Fibroblast of peridontal ligament (primary cell): ENCODE measurements at regions not wholly inside any gene's neighbourhood (a gene's known extent, or its start where the extent isn't known, plus 50 kb on each side); places are given as distances from the start of the nearest gene placed in this dataset.

Experiments used
- DNase-seq: peaks from one replicate; pipeline ENCODE4 v3.0.0-alpha.2; 2010; ENCODE audit errors: extremely low read depth

GRCh38 chr2:20560011-20560410, 90.9 kb downstream of the HS1BP3 start:
- no peak for DNase-seq

GRCh38 chr2:20560891-20561636, 89.8 kb downstream of the HS1BP3 start:
- DNase-seq, result no peak

GRCh38 chr2:20561637-20562454, 89.1 kb downstream of the HS1BP3 start:
- DNase-seq, result peak; percentile 68

GRCh38 chr2:20562540-20563225, 88.2 kb downstream of the HS1BP3 start:
- DNase-seq, result no peak

GRCh38 chr2:20563251-20563650, 87.6 kb downstream of the HS1BP3 start:
- no peak for DNase-seq

- DNase-seq, result peak; percentile 54
These were observed 87.1 kb downstream of the HS1BP3 start for GRCh38 chr2:20563833-20564232.

GRCh38 chr2:20565101-20565622, 85.7 kb downstream of the HS1BP3 start:
- no peak for DNase-seq

GRCh38 chr2:20565623-20566236, 85.2 kb downstream of the HS1BP3 start:
- DNase-seq, result no peak

- DNase-seq, result no peak
These were observed 84.6 kb downstream of the HS1BP3 start for GRCh38 chr2:20566331-20566730.

GRCh38 chr2:20567159-20567925, 83.6 kb downstream of the HS1BP3 start:
- DNase-seq, result no peak
